SU-DHL-6 (cell line): ENCODE measurements at regions not wholly inside any gene's neighbourhood (a gene's known extent, or its start where the extent isn't known, plus 50 kb on each side); places are given as distances from the start of the nearest gene placed in this dataset.
"Not testable (repeated sequence)": the region's sequence is repeated elsewhere in the genome, so short reads cannot be mapped to it uniquely, and the experiment has no call there.

Source experiments
- CTCF ChIP-seq: fragments of 200-600 bp; sonication (generic); IDR thresholded peaks from one replicate; pipeline ENCODE4 v1.5.1; 2017; ENCODE audit warnings: antibody characterized with exemption, mild to moderate bottlenecking, low read length, moderate library complexity; ENCODE audit not compliant: insufficient read depth, poor library complexity, severe bottlenecking
- EZH2phosphoT487 ChIP-seq: fragments of 200-600 bp; sonication (generic), shearing (Covaris generic); conservative IDR thresholded peaks from 2 replicates; pipeline ENCODE4 v1.6.1; 2018; ENCODE audit warnings: mild to moderate bottlenecking, antibody characterized with exemption, low read length, moderate library complexity, mixed read lengths

- TF ChIP-seq CTCF, EZH2phosphoT487: not testable (repeated sequence)
These were observed 106.1 kb upstream of the ROPN1B start for GRCh38 chr3:125862841-125863254.
